Loucy (cell line): ENCODE measurements at regions not wholly inside any gene's neighbourhood (a gene's known extent, or its start where the extent isn't known, plus 50 kb on each side); places are given as distances from the start of the nearest gene placed in this dataset.

ENCODE experiments used
- H2AFZ ChIP-seq: fragments of 200-600 bp; sonication (generic); 2 replicates; pipeline ENCODE4 v1.6.0; 2016; ENCODE audit warnings: antibody characterized with exemption, mild to moderate bottlenecking, low read length, moderate library complexity
- H3F3A ChIP-seq: fragments of 200-600 bp; 2 replicates; pipeline ENCODE4 v1.6.0; 2016; ENCODE audit warnings: antibody characterized with exemption, low read depth, mild to moderate bottlenecking
- H3K27me3 ChIP-seq: fragments of 200-600 bp; sonication (generic); 2 replicates; pipeline ENCODE4 v1.6.1; 2014; ENCODE audit warnings: low read length, mild to moderate bottlenecking; ENCODE audit not compliant: insufficient read depth, poor library complexity, severe bottlenecking
- H3K36me3 ChIP-seq: fragments of 200-600 bp; sonication (generic); 2 replicates; pipeline ENCODE4 v1.6.1; 2016; ENCODE audit warnings: low read length; ENCODE audit not compliant: insufficient read depth
- H3K4me1 ChIP-seq: fragments of 200-600 bp; sonication (generic); 2 replicates; pipeline ENCODE4 v1.5.1; 2014; ENCODE audit warnings: low read length, mild to moderate bottlenecking; ENCODE audit not compliant: insufficient read depth, poor library complexity, severe bottlenecking
- H3K4me2 ChIP-seq: fragments of 200-600 bp; sonication (generic); 2 replicates; pipeline ENCODE4 v1.6.0; 2014; ENCODE audit warnings: antibody characterized with exemption, low read length, low read depth, mild to moderate bottlenecking; ENCODE audit not compliant: poor library complexity, severe bottlenecking
- H3K4me3 ChIP-seq: fragments of 200-600 bp; sonication (generic); 2 replicates; pipeline ENCODE4 v1.5.1; 2014; ENCODE audit warnings: low read length, mild to moderate bottlenecking, mixed read lengths; ENCODE audit not compliant: poor library complexity, severe bottlenecking
- H3K79me2 ChIP-seq: fragments of 200-600 bp; sonication (generic); 2 replicates; pipeline ENCODE4 v1.6.1; 2014; ENCODE audit warnings: low read length; ENCODE audit not compliant: insufficient read depth
- H3K9ac ChIP-seq: fragments of 200-600 bp; sonication (generic); 2 replicates; pipeline ENCODE4 v1.6.0; 2014; ENCODE audit warnings: mild to moderate bottlenecking, low read depth, low read length, moderate library complexity; ENCODE audit not compliant: poor library complexity, severe bottlenecking
- H3K9me2 ChIP-seq: fragments of 200-600 bp; sonication (generic); replicated peaks from 2 replicates; pipeline ENCODE4 v1.6.1; 2016; ENCODE audit warnings: low read depth, low read length, mixed read lengths
- H3K9me3 ChIP-seq: fragments of 200-600 bp; sonication (generic); 2 replicates; pipeline ENCODE4 v1.6.1; 2014; ENCODE audit warnings: mild to moderate bottlenecking, antibody characterized with exemption, low read length, low read depth; ENCODE audit not compliant: insufficient read depth
- H4K20me1 ChIP-seq: fragments of 200-600 bp; sonication (generic); 2 replicates; pipeline ENCODE4 v1.6.0; 2014; ENCODE audit warnings: antibody characterized with exemption, low read length, mild to moderate bottlenecking; ENCODE audit not compliant: insufficient read depth, poor library complexity, severe bottlenecking
- CTCF ChIP-seq: fragments of 200-600 bp; sonication (generic); conservative IDR thresholded peaks from 2 replicates; pipeline ENCODE4 v1.5.1; 2014; ENCODE audit warnings: mild to moderate bottlenecking, antibody characterized with exemption, low read length
- EZH2phosphoT487 ChIP-seq: fragments of 200-600 bp; IDR thresholded peaks from 2 replicates; pipeline ENCODE4 v1.6.1; 2018; ENCODE audit warnings: antibody characterized with exemption, mild to moderate bottlenecking, moderate library complexity, borderline replicate concordance

GRCh38 chr3:105022813-105023212 lies 343.9 kb upstream of the ALCAM start:
- no peak for TF ChIP-seq EZH2phosphoT487
- no peak for TF ChIP-seq CTCF

GRCh38 chr3:105030211-105030610 lies 336.5 kb upstream of the ALCAM start:
- H3K9me3 ChIP-seq = no peaks in the 10 kb centered on the region
- H3K27me3 ChIP-seq = no peaks in the 10 kb centered on the region
- H3K9ac ChIP-seq = no peak overlapping the region
- H2AFZ ChIP-seq = no peak overlapping the region
- no peak overlapping the region for H3K4me3 ChIP-seq
- no peaks in the 10 kb centered on the region for H3K9me2 ChIP-seq
- H3K4me2 ChIP-seq = no peak overlapping the region
- H3K36me3 ChIP-seq = no peaks in the 10 kb centered on the region
- TF ChIP-seq EZH2phosphoT487 (no peak), CTCF (no peak)
- H3K79me2 ChIP-seq = no peaks in the 10 kb centered on the region
- H3K4me1 ChIP-seq = no peaks in the 10 kb centered on the region
- H3F3A ChIP-seq = no peaks in the 10 kb centered on the region
- no peaks in the 10 kb centered on the region for H4K20me1 ChIP-seq

More at GRCh38 chr3:105022813-105023212, 343.9 kb upstream of the ALCAM start:
- H3K9ac ChIP-seq = no peak overlapping the region
- no peaks in the 10 kb centered on the region for H3K9me2 ChIP-seq
- no peaks in the 10 kb centered on the region for H3K9me3 ChIP-seq
- H3K4me2 ChIP-seq = no peak overlapping the region
- no peaks in the 10 kb centered on the region for H4K20me1 ChIP-seq
- no peaks in the 10 kb centered on the region for H3K27me3 ChIP-seq
- no peaks in the 10 kb centered on the region for H3K4me1 ChIP-seq
- H2AFZ ChIP-seq = no peak overlapping the region
- no peaks in the 10 kb centered on the region for H3F3A ChIP-seq
- no peaks in the 10 kb centered on the region for H3K36me3 ChIP-seq
- no peaks in the 10 kb centered on the region for H3K79me2 ChIP-seq
- H3K4me3 ChIP-seq = no peak overlapping the region

- Histone ChIP-seq H3K4me2 (no peak overlapping the region), H3K36me3 (no peaks in the 10 kb centered on the region), H3K4me1 (no peaks in the 10 kb centered on the region), H3K9me2 (no peaks in the 10 kb centered on the region), H3K9ac (no peak overlapping the region), H4K20me1 (no peaks in the 10 kb centered on the region), H3K9me3 (no peaks in the 10 kb centered on the region), H2AFZ (no peak overlapping the region), H3K27me3 (no peaks in the 10 kb centered on the region), H3K4me3 (no peak overlapping the region), H3K79me2 (no peaks in the 10 kb centered on the region), H3F3A (no peaks in the 10 kb centered on the region)
- no peak for TF ChIP-seq EZH2phosphoT487
- no peak for TF ChIP-seq CTCF
Measured at GRCh38 chr3:105032541-105032940, 334.2 kb upstream of the ALCAM start.
